ENCODE measurements at regions not wholly inside any gene's neighbourhood (a gene's known extent, or its start where the extent isn't known, plus 50 kb on each side); places are given as distances from the start of the nearest gene placed in this dataset.

- TF ChIP-seq BCL3 (IDR thresholded peaks at IDR 0.05) (no peak), ESRRA (IDR thresholded peaks at IDR 0.05; ENCODE audit: borderline replicate concordance, low read length) (no peak), SREBF2 (IDR thresholded peaks at IDR 0.05) (no peak), CTCF (IDR thresholded peaks at IDR 0.05) (no peak), E2F6 (IDR thresholded peaks at IDR 0.05; ENCODE audit: borderline replicate concordance, low read depth) (no peak), RCOR1 (IDR thresholded peaks at IDR 0.05; ENCODE audit: low read depth, low read length) (no peak)
Measured at GRCh38 chr2:22993250-22993649, 391.7 kb upstream of the KLHL29 start.
